Keratinocyte (primary cell): ENCODE measurements at regions not wholly inside any gene's neighbourhood (a gene's known extent, or its start where the extent isn't known, plus 50 kb on each side); places are given as distances from the start of the nearest gene placed in this dataset.

ENCODE experiments used
- DNase-seq: peaks from one replicate; pipeline ENCODE4 v3.0.0-alpha.2; 2011; ENCODE audit warnings: low read depth, missing footprints, low spot score
- FAIRE-seq: peaks from 2 replicates; lab custom pipeline; 2011; peaks lifted over from hg19 to GRCh38; lab: Jason Lieb, UNC
- H2AFZ ChIP-seq: 2 replicates; pipeline ENCODE4 v1.6.0; 2012; ENCODE audit warnings: low read length, control low read depth, inconsistent platforms; ENCODE audit not compliant: control insufficient read depth
- H3K27ac ChIP-seq: 2 replicates; pipeline ENCODE4 v1.5.1; 2011; ENCODE audit warnings: low read length; ENCODE audit not compliant: control insufficient read depth, insufficient read depth
- H3K27me3 ChIP-seq: 3 replicates; pipeline ENCODE4 v1.6.0; 2011; ENCODE audit warnings: low read length; ENCODE audit not compliant: control insufficient read depth, insufficient read depth; ENCODE audit errors: extremely low read depth
- H3K36me3 ChIP-seq, 2 experiments: 2 replicates in 1 of 2; 3 replicates in 1 of 2; pipeline ENCODE4 v1.5.1; 2011; ENCODE audit warnings: low read length in 2 of 2, mild to moderate bottlenecking in 1 of 2; ENCODE audit not compliant: control insufficient read depth in 2 of 2, insufficient read depth in 2 of 2; ENCODE audit errors: extremely low read depth in 1 of 2
- H3K4me1 ChIP-seq: 3 replicates; pipeline ENCODE4 v1.5.1; 2011; ENCODE audit warnings: low read length; ENCODE audit not compliant: control insufficient read depth, insufficient read depth; ENCODE audit errors: extremely low read depth
- H3K4me2 ChIP-seq: 3 replicates; pipeline ENCODE4 v1.6.0; 2011; ENCODE audit warnings: low read depth, low read length; ENCODE audit not compliant: control insufficient read depth, insufficient read depth; ENCODE audit errors: extremely low read depth
- H3K4me3 ChIP-seq, 3 experiments: fragments of 200-600 bp in 1 of 3; sonication (generic) in 1 of 3; 2 replicates in 2 of 3; 3 replicates in 1 of 3; pipeline ENCODE4 v1.5.1; 2011 to 2016; ENCODE audit warnings: low read length in 3 of 3, mild to moderate bottlenecking in 3 of 3, control low read depth in 2 of 3, inconsistent platforms in 1 of 3, low read depth in 1 of 3, mixed read lengths in 1 of 3, mixed run types in 1 of 3, moderate library complexity in 1 of 3; ENCODE audit not compliant: control insufficient read depth in 2 of 3, insufficient read depth in 2 of 3; ENCODE audit errors: extremely low read depth in 1 of 3
- H3K79me2 ChIP-seq: 2 replicates; pipeline ENCODE4 v1.6.0; 2012; ENCODE audit warnings: low read length; ENCODE audit not compliant: control insufficient read depth, insufficient read depth
- H3K9ac ChIP-seq: 3 replicates; pipeline ENCODE4 v1.6.0; 2011; ENCODE audit warnings: low read length; ENCODE audit not compliant: control insufficient read depth, insufficient read depth; ENCODE audit errors: extremely low read depth
- H3K9me1 ChIP-seq: 3 replicates; pipeline ENCODE4 v1.6.0; 2011; ENCODE audit warnings: low read length; ENCODE audit not compliant: control insufficient read depth, insufficient read depth; ENCODE audit errors: extremely low read depth
- H3K9me3 ChIP-seq: 2 replicates; pipeline ENCODE4 v1.5.1; 2012; ENCODE audit warnings: low read depth, low read length; ENCODE audit not compliant: control insufficient read depth
- H4K20me1 ChIP-seq: 3 replicates; pipeline ENCODE4 v1.6.0; 2011; ENCODE audit warnings: low read length; ENCODE audit not compliant: control insufficient read depth, insufficient read depth; ENCODE audit errors: extremely low read depth
- EZH2 ChIP-seq: IDR thresholded peaks from one replicate; pipeline ENCODE4 v1.6.1; 2012; ENCODE audit warnings: inconsistent platforms, mild to moderate bottlenecking, low read length, moderate library complexity
- dilution Hi-C: fragments of 300-500 bp; cut with MboI; formaldehyde crosslinking; loops from one replicate; pipeline ENCODE4 v1.7.0; 2020; ENCODE audit warnings: low sequenced_read_pairs; ENCODE audit not compliant: extremely low pct_ligation_motif_present
- TF ChIP-seq, protein P1 (sequence below), 3 experiments: IDR thresholded peaks in 1 of 3; conservative IDR thresholded peaks in 1 of 3; optimal IDR thresholded peaks in 1 of 3; 2 replicates in 2 of 3; 3 replicates in 1 of 3; pipeline versions ENCODE3 to v1.5.1; 2011; ENCODE audit warnings: low read length in 3 of 3, mild to moderate bottlenecking in 3 of 3, moderate library complexity in 2 of 3, control low read depth in 1 of 3, inconsistent platforms in 1 of 3; ENCODE audit not compliant: insufficient read depth in 2 of 3; ENCODE audit errors: extremely low read depth in 1 of 3

DNA sequence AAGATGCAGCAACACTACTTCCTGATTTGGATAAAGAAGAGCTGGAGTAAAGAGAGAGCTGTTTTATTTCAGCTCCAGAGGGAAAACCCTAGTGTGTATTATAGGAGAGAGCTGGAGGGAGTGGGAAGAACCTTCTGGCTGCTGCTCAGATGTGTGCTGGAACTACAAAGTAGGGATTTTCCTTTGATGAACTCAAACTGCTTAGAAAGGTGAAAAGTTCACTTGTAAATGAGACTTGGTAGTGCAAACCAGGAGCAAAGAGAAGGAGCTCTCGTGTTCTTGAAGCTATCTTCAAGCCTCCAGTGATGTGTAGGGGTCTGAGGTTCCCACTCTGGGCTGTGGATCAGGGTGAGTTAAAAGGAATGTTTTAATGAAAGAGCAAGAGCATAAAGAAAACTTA, 110.4 kb downstream of the EDEM1 start:
- dilution Hi-C loops, result no loop called here
- no peak for FAIRE-seq
- TF ChIP-seq, protein P1, sequence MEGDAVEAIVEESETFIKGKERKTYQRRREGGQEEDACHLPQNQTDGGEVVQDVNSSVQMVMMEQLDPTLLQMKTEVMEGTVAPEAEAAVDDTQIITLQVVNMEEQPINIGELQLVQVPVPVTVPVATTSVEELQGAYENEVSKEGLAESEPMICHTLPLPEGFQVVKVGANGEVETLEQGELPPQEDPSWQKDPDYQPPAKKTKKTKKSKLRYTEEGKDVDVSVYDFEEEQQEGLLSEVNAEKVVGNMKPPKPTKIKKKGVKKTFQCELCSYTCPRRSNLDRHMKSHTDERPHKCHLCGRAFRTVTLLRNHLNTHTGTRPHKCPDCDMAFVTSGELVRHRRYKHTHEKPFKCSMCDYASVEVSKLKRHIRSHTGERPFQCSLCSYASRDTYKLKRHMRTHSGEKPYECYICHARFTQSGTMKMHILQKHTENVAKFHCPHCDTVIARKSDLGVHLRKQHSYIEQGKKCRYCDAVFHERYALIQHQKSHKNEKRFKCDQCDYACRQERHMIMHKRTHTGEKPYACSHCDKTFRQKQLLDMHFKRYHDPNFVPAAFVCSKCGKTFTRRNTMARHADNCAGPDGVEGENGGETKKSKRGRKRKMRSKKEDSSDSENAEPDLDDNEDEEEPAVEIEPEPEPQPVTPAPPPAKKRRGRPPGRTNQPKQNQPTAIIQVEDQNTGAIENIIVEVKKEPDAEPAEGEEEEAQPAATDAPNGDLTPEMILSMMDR (optimal IDR thresholded peaks at IDR 0.05 in 1 of 3, IDR thresholded peaks at IDR 0.05 in 1 of 3, conservative IDR thresholded peaks at IDR 0.05 in 1 of 3; ENCODE audit: extremely low read depth in 1 of 3, insufficient read depth in 2 of 3, low read length in 3 of 3), result no peak
- TF ChIP-seq EZH2, result no peak

DNA sequence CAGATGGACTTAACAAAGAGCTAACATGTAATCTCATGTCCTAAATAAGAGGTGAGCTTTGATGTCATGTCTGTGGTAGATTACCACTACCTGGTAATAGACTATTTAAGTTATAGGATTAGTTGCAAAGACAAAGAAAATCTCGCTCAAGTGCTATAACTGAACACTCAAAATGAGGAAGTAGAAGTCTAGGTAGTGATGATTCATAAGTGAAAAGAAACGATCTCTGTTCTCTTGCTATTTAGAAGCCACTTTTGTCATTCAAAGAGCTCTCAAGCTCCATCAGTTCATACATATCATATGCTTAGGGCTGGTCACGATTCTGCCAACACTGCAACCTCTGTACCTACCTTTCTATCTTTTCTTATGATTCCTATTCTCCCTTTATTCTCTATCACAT, 110.9 kb downstream of the EDEM1 start:
- no peaks in the 10 kb centered on the region for H3K27me3 ChIP-seq
- H3K4me2 ChIP-seq, result no peak overlapping the region
- no peak for FAIRE-seq
- no peaks in the 10 kb centered on the region for H3K9me1 ChIP-seq
- H3K36me3 ChIP-seq, result no peaks in the 10 kb centered on the region
- no peak overlapping the region for H2AFZ ChIP-seq
- H4K20me1 ChIP-seq, result no peaks in the 10 kb centered on the region
- H3K4me3 ChIP-seq, result no peak overlapping the region
- DNase-seq, result no peak
- no peaks in the 10 kb centered on the region for H3K79me2 ChIP-seq
- H3K27ac ChIP-seq, result no peak overlapping the region
- dilution Hi-C loops, result no loop called here
- H3K9ac ChIP-seq, result no peak overlapping the region
- no peaks in the 10 kb centered on the region for H3K4me1 ChIP-seq
- no peaks in the 10 kb centered on the region for H3K9me3 ChIP-seq
- TF ChIP-seq EZH2, result no peak
- TF ChIP-seq, protein P1 (optimal IDR thresholded peaks at IDR 0.05 in 1 of 3, IDR thresholded peaks at IDR 0.05 in 1 of 3, conservative IDR thresholded peaks at IDR 0.05 in 1 of 3; ENCODE audit: extremely low read depth in 1 of 3, insufficient read depth in 2 of 3, low read length in 3 of 3), result no peak

More for the DNA sequence above, 110.4 kb downstream of the EDEM1 start:
- Histone ChIP-seq H3K9me3 (no peaks in the 10 kb centered on the region), H3K4me2 (no peak overlapping the region), H3K27ac (no peak overlapping the region), H3K4me3 (no peak overlapping the region), H3K4me1 (no peaks in the 10 kb centered on the region), H4K20me1 (no peaks in the 10 kb centered on the region), H2AFZ (no peak overlapping the region), H3K27me3 (no peaks in the 10 kb centered on the region), H3K9me1 (no peaks in the 10 kb centered on the region), H3K79me2 (no peaks in the 10 kb centered on the region), H3K36me3 (no peaks in the 10 kb centered on the region), H3K9ac (no peak overlapping the region)
- DNase-seq, result no peak
